ENCODE measurements at regions not wholly inside any gene's neighbourhood (a gene's known extent, or its start where the extent isn't known, plus 50 kb on each side); places are given as distances from the start of the nearest gene placed in this dataset.
"Not testable (repeated sequence)": the region's sequence is repeated elsewhere in the genome, so short reads cannot be mapped to it uniquely, and the experiment has no call there.

DNA sequence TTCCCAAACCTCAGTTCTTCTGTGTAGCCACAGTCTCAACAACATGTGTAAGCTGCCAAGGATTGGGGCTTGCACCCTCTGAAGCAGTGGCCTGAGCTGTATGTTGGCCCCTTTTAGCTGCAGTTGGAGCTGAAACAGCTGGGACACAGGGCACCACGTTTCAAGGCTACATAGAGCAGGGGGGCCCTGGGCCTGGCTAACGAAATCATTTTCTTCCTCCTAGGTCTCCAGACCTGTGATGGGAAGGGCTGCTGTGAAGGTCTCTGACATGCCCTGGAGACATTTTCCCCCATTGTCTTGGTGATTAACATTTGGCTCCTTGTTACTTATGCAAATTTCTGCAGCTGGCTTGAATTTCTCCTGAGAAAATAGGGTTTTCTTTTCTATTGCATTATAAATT, 112.6 kb downstream of the PDHA2 start:
- TF ChIP-seq, protein P1, sequence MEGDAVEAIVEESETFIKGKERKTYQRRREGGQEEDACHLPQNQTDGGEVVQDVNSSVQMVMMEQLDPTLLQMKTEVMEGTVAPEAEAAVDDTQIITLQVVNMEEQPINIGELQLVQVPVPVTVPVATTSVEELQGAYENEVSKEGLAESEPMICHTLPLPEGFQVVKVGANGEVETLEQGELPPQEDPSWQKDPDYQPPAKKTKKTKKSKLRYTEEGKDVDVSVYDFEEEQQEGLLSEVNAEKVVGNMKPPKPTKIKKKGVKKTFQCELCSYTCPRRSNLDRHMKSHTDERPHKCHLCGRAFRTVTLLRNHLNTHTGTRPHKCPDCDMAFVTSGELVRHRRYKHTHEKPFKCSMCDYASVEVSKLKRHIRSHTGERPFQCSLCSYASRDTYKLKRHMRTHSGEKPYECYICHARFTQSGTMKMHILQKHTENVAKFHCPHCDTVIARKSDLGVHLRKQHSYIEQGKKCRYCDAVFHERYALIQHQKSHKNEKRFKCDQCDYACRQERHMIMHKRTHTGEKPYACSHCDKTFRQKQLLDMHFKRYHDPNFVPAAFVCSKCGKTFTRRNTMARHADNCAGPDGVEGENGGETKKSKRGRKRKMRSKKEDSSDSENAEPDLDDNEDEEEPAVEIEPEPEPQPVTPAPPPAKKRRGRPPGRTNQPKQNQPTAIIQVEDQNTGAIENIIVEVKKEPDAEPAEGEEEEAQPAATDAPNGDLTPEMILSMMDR (IDR thresholded peaks at IDR 0.05; ENCODE audit: insufficient read depth, low read length), result not testable (repeated sequence)
- TF ChIP-seq, protein P2, sequence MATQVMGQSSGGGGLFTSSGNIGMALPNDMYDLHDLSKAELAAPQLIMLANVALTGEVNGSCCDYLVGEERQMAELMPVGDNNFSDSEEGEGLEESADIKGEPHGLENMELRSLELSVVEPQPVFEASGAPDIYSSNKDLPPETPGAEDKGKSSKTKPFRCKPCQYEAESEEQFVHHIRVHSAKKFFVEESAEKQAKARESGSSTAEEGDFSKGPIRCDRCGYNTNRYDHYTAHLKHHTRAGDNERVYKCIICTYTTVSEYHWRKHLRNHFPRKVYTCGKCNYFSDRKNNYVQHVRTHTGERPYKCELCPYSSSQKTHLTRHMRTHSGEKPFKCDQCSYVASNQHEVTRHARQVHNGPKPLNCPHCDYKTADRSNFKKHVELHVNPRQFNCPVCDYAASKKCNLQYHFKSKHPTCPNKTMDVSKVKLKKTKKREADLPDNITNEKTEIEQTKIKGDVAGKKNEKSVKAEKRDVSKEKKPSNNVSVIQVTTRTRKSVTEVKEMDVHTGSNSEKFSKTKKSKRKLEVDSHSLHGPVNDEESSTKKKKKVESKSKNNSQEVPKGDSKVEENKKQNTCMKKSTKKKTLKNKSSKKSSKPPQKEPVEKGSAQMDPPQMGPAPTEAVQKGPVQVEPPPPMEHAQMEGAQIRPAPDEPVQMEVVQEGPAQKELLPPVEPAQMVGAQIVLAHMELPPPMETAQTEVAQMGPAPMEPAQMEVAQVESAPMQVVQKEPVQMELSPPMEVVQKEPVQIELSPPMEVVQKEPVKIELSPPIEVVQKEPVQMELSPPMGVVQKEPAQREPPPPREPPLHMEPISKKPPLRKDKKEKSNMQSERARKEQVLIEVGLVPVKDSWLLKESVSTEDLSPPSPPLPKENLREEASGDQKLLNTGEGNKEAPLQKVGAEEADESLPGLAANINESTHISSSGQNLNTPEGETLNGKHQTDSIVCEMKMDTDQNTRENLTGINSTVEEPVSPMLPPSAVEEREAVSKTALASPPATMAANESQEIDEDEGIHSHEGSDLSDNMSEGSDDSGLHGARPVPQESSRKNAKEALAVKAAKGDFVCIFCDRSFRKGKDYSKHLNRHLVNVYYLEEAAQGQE (IDR thresholded peaks at IDR 0.05; ENCODE audit: insufficient replicate concordance, low read depth), result not testable (repeated sequence)
- not testable (repeated sequence) for TF ChIP-seq SPI1 (IDR thresholded peaks at IDR 0.05; ENCODE audit: borderline replicate concordance, low read depth)

All from HL-60 (cell line).